ENCODE measurements at regions not wholly inside any gene's neighbourhood (a gene's known extent, or its start where the extent isn't known, plus 50 kb on each side); places are given as distances from the start of the nearest gene placed in this dataset.

DNA sequence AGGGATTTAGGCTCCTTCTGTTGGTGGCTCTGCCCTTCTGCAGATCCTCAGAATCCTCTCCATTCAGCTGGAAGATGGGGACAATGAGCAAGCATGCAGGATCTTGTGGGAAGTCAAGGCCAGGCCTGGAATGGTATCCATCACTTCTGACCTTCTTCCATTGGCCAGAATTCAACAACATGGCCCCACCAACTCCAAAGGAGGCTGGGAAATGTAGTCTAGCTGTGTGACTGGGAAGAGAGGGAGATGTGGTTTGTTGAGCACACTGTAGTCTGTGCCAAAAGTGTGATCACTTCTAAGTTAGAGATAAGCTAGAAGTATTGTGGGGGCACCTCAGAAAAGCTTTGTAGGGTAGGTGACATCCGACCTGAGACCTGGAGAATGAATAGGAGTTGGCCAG lies 60.4 kb upstream of the WNT4 start:
- H3K27ac ChIP-seq (ENCODE audit: extremely low read length, insufficient read depth, low read length): no peak overlapping the region
- ATAC-seq: no peak
- H2AFZ ChIP-seq (ENCODE audit: low read length): no peak overlapping the region
- no peak for DNase-seq (ENCODE audit: low spot score)
- no peaks in the 10 kb centered on the region for H4K20me1 ChIP-seq (ENCODE audit: insufficient read depth, low read length)
- intact Hi-C loops (cut with micrococcal nuclease; ENCODE audit: unreplicated experiment) (no loop called here), in situ Hi-C loops (cut with HindIII; ENCODE audit: extremely low pct_ligation_motif_present, low pct_unique_long_range_greater_than_20kb) (no loop called here)
- H3K4me2 ChIP-seq (ENCODE audit: low read depth, low read length): no peak overlapping the region
- CTCF ChIA-PET (ENCODE audit: low intra/inter-chr PET ratio, low total read pairs): no interaction called here
- no peaks in the 10 kb centered on the region for H3K79me2 ChIP-seq (ENCODE audit: insufficient read depth, low read length)
- H3K36me3 ChIP-seq (replicated peaks in 1 of 2; ENCODE audit: control insufficient read depth in 1 of 2, insufficient read depth in 2 of 2, low read length in 2 of 2): no peaks in the 10 kb centered on the region
- POLR2A ChIA-PET: no interaction called here
- no peak for FAIRE-seq
- no TSS peak for BruUV-seq (replicated peaks)
- WGBS (ENCODE audit: low lambda C conversion rate): 0% methylated on average over 1 of the region's 1 CpG
- H3K27me3 ChIP-seq (ENCODE audit: control insufficient read depth in 1 of 2, insufficient read depth in 2 of 2, low read length in 2 of 2): peaks cover 8 to 37% of the 10 kb centered on the region in 2 experiments; a peak in 3 of 5 replicates
- H3K9ac ChIP-seq (ENCODE audit: insufficient read depth, low read depth, low read length): no peak overlapping the region
- no peaks in the 10 kb centered on the region for H3K4me1 ChIP-seq (ENCODE audit: insufficient read depth, low read length)
- H3K4me3 ChIP-seq (replicated peaks in 1 of 3; ENCODE audit: insufficient read depth in 1 of 3, low read depth in 2 of 3, low read length in 3 of 3): no peak overlapping the region
- TF ChIP-seq ZNF143 (CRISPR knock-in tag; IDR thresholded peaks at IDR 0.05) (peak; percentile 59; the same call in 1 of the 2 replicates), ZZZ3 (CRISPR knock-in tag; IDR thresholded peaks at IDR 0.05; ENCODE audit: borderline replicate concordance) (no peak)
- H3K9me3 ChIP-seq (ENCODE audit: low read length): no peaks in the 10 kb centered on the region

DNA sequence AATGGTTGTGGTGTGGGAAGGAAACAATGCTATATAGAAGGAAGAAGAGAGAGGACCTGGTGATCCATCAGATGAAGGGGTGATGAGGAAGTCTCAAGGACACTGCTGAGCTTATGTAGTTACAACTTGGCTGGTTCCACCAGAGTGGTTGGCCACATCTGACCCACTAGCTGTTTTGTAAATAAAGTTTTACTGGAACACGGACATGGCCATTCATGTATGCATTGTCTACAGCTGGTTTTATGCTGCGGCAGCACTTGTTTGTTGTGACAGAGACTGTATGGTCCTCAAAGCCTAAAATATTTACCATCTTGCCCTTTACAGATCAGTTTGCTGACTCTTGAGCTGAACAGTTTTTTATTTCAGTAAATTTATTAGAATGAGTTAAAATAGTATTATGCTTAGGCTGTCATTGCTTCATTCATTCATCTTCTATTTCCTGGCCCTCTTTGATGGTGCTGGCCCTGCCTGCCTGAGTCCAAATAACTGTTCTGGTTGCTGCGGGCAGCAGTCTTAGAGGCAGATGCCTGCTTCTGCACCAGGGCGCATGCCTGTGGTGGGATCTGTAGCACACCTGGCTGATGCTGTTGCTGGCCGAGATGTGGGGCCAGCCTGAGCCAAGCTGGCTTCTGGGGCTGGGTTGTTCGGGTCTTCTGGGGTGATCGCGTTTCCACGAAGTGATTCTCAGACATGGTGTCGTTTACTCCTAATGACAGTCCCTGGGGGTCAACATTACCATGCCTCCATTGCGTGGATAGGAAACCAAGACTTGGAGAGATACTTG lies 61.4 kb upstream of the WNT4 start:
- Histone ChIP-seq H3K9me3 (ENCODE audit: low read length) (no peaks in the 10 kb centered on the region), H3K27me3 (ENCODE audit: control insufficient read depth in 1 of 2, insufficient read depth in 2 of 2, low read length in 2 of 2) (peaks cover 10 to 46% of the 10 kb centered on the region in 2 experiments; a peak in 3 of 5 replicates), H3K4me1 (ENCODE audit: insufficient read depth, low read length) (no peaks in the 10 kb centered on the region), H3K4me3 (replicated peaks in 1 of 3; ENCODE audit: insufficient read depth in 1 of 3, low read depth in 2 of 3, low read length in 3 of 3) (no peak overlapping the region), H3K79me2 (ENCODE audit: insufficient read depth, low read length) (no peaks in the 10 kb centered on the region), H3K4me2 (ENCODE audit: low read depth, low read length) (no peak overlapping the region), H3K27ac (ENCODE audit: extremely low read length, insufficient read depth, low read length) (no peak overlapping the region), H3K36me3 (replicated peaks in 1 of 2; ENCODE audit: control insufficient read depth in 1 of 2, insufficient read depth in 2 of 2, low read length in 2 of 2) (no peaks in the 10 kb centered on the region), H4K20me1 (ENCODE audit: insufficient read depth, low read length) (no peaks in the 10 kb centered on the region), H3K9ac (ENCODE audit: insufficient read depth, low read depth, low read length) (no peak overlapping the region), H2AFZ (ENCODE audit: low read length) (no peak overlapping the region)
- DNase-seq (ENCODE audit: low spot score) (no peak), FAIRE-seq (no peak), ATAC-seq (no peak)
- intact Hi-C loops (cut with micrococcal nuclease; ENCODE audit: unreplicated experiment) (no loop called here), in situ Hi-C loops (cut with HindIII; ENCODE audit: extremely low pct_ligation_motif_present, low pct_unique_long_range_greater_than_20kb) (no loop called here)
- ChIA-PET POLR2A (no interaction called here), CTCF (ENCODE audit: low intra/inter-chr PET ratio, low total read pairs) (no interaction called here)
- WGBS (ENCODE audit: low lambda C conversion rate): 9% methylated on average over 11 of the region's 11 CpGs
- TF ChIP-seq ZNF660 (CRISPR knock-in tag; IDR thresholded peaks at IDR 0.05; ENCODE audit: borderline replicate concordance, low read depth) (no peak), ZNF761 (CRISPR knock-in tag; conservative IDR thresholded peaks at IDR 0.05) (no peak), CEBPB (IDR thresholded peaks at IDR 0.05; ENCODE audit: borderline replicate concordance, low read depth, low read length) (no peak), TEAD2 (CRISPR knock-in tag; IDR thresholded peaks at IDR 0.05) (no peak), ZNF670 (CRISPR knock-in tag; IDR thresholded peaks at IDR 0.05; ENCODE audit: borderline replicate concordance) (no peak), ZNF274 (CRISPR knock-in tag; IDR thresholded peaks at IDR 0.05) (no peak), ZNF558 (CRISPR knock-in tag; IDR thresholded peaks at IDR 0.05; ENCODE audit: borderline replicate concordance) (no peak), HNRNPK (IDR thresholded peaks at IDR 0.05; ENCODE audit: low read depth, low read length, poor library complexity, severe bottlenecking) (no peak), PTBP1 (IDR thresholded peaks at IDR 0.05; ENCODE audit: low read depth, low read length, poor library complexity, severe bottlenecking) (no peak)
- TF ChIP-seq, protein P1, sequence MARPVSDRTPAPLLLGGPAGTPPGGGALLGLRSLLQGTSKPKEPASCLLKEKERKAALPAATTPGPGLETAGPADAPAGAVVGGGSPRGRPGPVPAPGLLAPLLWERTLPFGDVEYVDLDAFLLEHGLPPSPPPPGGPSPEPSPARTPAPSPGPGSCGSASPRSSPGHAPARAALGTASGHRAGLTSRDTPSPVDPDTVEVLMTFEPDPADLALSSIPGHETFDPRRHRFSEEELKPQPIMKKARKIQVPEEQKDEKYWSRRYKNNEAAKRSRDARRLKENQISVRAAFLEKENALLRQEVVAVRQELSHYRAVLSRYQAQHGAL (CRISPR knock-in tag; IDR thresholded peaks at IDR 0.05; ENCODE audit: not compliant biosample characterization): no peak
- TF ChIP-seq, protein P2, sequence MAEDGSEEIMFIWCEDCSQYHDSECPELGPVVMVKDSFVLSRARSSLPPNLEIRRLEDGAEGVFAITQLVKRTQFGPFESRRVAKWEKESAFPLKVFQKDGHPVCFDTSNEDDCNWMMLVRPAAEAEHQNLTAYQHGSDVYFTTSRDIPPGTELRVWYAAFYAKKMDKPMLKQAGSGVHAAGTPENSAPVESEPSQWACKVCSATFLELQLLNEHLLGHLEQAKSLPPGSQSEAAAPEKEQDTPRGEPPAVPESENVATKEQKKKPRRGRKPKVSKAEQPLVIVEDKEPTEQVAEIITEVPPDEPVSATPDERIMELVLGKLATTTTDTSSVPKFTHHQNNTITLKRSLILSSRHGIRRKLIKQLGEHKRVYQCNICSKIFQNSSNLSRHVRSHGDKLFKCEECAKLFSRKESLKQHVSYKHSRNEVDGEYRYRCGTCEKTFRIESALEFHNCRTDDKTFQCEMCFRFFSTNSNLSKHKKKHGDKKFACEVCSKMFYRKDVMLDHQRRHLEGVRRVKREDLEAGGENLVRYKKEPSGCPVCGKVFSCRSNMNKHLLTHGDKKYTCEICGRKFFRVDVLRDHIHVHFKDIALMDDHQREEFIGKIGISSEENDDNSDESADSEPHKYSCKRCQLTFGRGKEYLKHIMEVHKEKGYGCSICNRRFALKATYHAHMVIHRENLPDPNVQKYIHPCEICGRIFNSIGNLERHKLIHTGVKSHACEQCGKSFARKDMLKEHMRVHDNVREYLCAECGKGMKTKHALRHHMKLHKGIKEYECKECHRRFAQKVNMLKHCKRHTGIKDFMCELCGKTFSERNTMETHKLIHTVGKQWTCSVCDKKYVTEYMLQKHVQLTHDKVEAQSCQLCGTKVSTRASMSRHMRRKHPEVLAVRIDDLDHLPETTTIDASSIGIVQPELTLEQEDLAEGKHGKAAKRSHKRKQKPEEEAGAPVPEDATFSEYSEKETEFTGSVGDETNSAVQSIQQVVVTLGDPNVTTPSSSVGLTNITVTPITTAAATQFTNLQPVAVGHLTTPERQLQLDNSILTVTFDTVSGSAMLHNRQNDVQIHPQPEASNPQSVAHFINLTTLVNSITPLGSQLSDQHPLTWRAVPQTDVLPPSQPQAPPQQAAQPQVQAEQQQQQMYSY (CRISPR knock-in tag; IDR thresholded peaks at IDR 0.05): no peak
- BruUV-seq (replicated peaks): no TSS peak

All from HepG2 (cell line).